ENCODE measurements at regions not wholly inside any gene's neighbourhood (a gene's known extent, or its start where the extent isn't known, plus 50 kb on each side); places are given as distances from the start of the nearest gene placed in this dataset.

DNA sequence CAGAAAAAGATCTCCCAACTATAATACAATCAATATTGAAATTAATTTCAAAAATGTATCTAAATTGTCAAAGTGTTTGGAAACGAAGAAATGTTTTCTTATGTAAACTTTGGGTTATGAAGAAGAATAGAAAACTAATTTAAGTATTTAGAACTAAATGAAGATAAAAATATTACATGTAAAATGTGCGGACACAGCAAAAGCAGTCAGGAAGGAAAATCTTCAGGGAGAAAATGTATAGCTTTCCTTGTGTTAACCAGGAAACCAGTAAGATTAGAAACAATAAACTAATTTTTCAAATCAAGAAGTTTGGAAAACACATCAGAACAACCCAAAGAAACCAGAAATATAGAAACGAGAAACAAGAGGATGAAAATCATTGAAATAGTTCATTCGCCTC is 466.5 kb downstream of the BRD1 start:
- TF ChIP-seq, protein P1, sequence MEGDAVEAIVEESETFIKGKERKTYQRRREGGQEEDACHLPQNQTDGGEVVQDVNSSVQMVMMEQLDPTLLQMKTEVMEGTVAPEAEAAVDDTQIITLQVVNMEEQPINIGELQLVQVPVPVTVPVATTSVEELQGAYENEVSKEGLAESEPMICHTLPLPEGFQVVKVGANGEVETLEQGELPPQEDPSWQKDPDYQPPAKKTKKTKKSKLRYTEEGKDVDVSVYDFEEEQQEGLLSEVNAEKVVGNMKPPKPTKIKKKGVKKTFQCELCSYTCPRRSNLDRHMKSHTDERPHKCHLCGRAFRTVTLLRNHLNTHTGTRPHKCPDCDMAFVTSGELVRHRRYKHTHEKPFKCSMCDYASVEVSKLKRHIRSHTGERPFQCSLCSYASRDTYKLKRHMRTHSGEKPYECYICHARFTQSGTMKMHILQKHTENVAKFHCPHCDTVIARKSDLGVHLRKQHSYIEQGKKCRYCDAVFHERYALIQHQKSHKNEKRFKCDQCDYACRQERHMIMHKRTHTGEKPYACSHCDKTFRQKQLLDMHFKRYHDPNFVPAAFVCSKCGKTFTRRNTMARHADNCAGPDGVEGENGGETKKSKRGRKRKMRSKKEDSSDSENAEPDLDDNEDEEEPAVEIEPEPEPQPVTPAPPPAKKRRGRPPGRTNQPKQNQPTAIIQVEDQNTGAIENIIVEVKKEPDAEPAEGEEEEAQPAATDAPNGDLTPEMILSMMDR (IDR thresholded peaks at IDR 0.05) = no peak
- no peak for TF ChIP-seq POLR2A (IDR thresholded peaks at IDR 0.05)

All from adrenal gland (tissue), 5 donors.